ENCODE measurements at regions not wholly inside any gene's neighbourhood (a gene's known extent, or its start where the extent isn't known, plus 50 kb on each side); places are given as distances from the start of the nearest gene placed in this dataset.

DNA sequence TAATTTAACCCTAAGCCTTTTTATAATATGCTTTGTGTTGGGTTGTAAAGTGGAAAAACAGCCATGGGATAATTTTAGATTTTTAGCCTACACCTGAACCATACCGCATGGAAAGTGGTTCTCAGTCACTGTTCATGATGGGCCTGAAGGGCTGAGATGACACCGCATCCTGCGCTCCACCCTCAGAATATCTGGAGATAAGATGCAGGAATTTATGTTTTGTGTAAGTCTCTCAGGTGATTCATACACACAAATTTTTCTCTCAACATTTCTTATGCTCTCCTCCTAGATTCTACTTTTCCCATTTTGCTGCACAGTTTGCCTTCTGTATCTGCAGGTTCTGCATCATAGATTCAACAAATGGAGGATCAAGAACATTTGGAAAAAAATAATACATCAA lies 191.3 kb upstream of the PHACTR1 start:
- Histone ChIP-seq H3K4me3 (ENCODE audit: low read depth, low read length) (no peak overlapping the region), H3K27ac (ENCODE audit: insufficient read depth, low read length, poor library complexity, severe bottlenecking) (no peak overlapping the region), H3K27me3 (ENCODE audit: control insufficient read depth, insufficient read depth, low read length) (peaks cover 6% of the 10 kb centered on the region), H3K36me3 (ENCODE audit: control insufficient read depth, insufficient read depth, low read length) (no peaks in the 10 kb centered on the region), H3K4me1 (ENCODE audit: control insufficient read depth, insufficient read depth, low read length, poor library complexity, severe bottlenecking) (no peaks in the 10 kb centered on the region), H3K9me3 (ENCODE audit: control insufficient read depth in 2 of 2, low read length in 2 of 2) (no peaks in the 10 kb centered on the region)
- Mint-ChIP-seq H3K4me3 (no peak overlapping the region), H3K27me3 (peaks cover 10% of the 10 kb centered on the region), H3K27ac (no peak overlapping the region), H3K36me3 (no peaks in the 10 kb centered on the region), H3K9me3 (peaks cover 0 to 6% (median 2%) of the 10 kb centered on the region in 7 donors), H3K4me1 (no peaks in the 10 kb centered on the region)
- DNase-seq = no peak
- no peak for ATAC-seq (ENCODE audit: low read depth in 2 of 2)

DNA sequence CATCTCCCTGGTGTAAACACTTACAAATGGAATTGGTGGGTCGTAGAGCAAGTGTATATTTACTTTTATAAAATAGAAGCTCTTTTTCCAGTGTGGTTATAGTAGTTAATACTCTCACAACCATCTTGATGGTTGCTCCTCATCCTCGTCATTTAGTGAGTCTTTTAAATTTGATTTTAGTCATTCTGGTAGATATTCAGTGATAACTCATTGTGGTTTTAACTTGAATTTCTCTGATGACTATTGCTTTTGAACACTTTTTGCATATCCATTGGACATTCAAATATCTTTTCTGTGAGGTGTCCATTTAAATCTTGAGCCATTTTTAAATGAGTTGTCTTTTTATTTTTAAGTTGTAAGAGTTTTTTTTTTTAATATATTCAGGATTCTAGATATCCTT lies 189.2 kb upstream of the PHACTR1 start:
- no peak for ATAC-seq (ENCODE audit: low read depth in 2 of 2)
- peaks cover 10% of the 10 kb centered on the region for H3K27me3 Mint-ChIP-seq
- Histone ChIP-seq H3K4me1 (ENCODE audit: control insufficient read depth, insufficient read depth, low read length, poor library complexity, severe bottlenecking) (no peaks in the 10 kb centered on the region), H3K27ac (ENCODE audit: insufficient read depth, low read length, poor library complexity, severe bottlenecking) (no peak overlapping the region), H3K27me3 (ENCODE audit: control insufficient read depth, insufficient read depth, low read length) (peaks cover 6% of the 10 kb centered on the region), H3K9me3 (ENCODE audit: control insufficient read depth in 2 of 2, low read length in 2 of 2) (no peaks in the 10 kb centered on the region), H3K4me3 (ENCODE audit: low read depth, low read length) (no peak overlapping the region), H3K36me3 (ENCODE audit: control insufficient read depth, insufficient read depth, low read length) (no peaks in the 10 kb centered on the region)
- H3K27ac Mint-ChIP-seq = no peak overlapping the region
- no peak overlapping the region for H3K4me3 Mint-ChIP-seq
- peaks cover 0 to 6% (median 2%) of the 10 kb centered on the region in 7 donors for H3K9me3 Mint-ChIP-seq
- H3K4me1 Mint-ChIP-seq = no peaks in the 10 kb centered on the region
- no peaks in the 10 kb centered on the region for H3K36me3 Mint-ChIP-seq
- no peak for DNase-seq

DNA sequence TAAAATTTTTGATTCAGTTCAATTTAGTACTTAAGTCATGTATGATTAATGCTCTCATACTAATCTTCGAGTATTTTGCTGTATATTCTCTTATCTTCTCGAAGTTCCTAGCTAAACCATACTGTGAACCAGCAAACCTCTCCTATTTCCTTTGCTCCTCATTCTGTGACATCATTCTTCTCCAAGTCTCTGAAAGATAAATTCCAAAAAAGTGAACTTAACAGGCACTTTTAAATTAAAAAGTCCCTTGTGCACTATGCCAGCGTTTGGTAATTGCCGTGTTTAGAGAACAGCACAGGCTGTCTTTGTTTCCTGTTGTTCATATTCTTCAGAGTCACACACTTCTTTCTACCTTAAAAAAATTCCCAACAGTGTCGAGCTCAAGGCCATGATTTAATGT lies 188.4 kb upstream of the PHACTR1 start:
- H3K27ac Mint-ChIP-seq = no peak overlapping the region
- no peaks in the 10 kb centered on the region for H3K36me3 Mint-ChIP-seq
- DNase-seq = no peak
- no peaks in the 10 kb centered on the region for H3K4me1 ChIP-seq (ENCODE audit: control insufficient read depth, insufficient read depth, low read length, poor library complexity, severe bottlenecking)
- H3K27me3 ChIP-seq (ENCODE audit: control insufficient read depth, insufficient read depth, low read length) = peaks cover 6% of the 10 kb centered on the region
- peaks cover 6% of the 10 kb centered on the region for H3K27me3 Mint-ChIP-seq
- H3K36me3 ChIP-seq (ENCODE audit: control insufficient read depth, insufficient read depth, low read length) = no peaks in the 10 kb centered on the region
- H3K9me3 ChIP-seq (ENCODE audit: control insufficient read depth in 2 of 2, low read length in 2 of 2) = no peaks in the 10 kb centered on the region
- H3K4me3 Mint-ChIP-seq = no peak overlapping the region
- no peaks in the 10 kb centered on the region for H3K4me1 Mint-ChIP-seq
- no peak overlapping the region for H3K27ac ChIP-seq (ENCODE audit: insufficient read depth, low read length, poor library complexity, severe bottlenecking)
- ATAC-seq (ENCODE audit: low read depth in 2 of 2) = no peak
- no peak overlapping the region for H3K4me3 ChIP-seq (ENCODE audit: low read depth, low read length)
- H3K9me3 Mint-ChIP-seq = peaks cover 0 to 6% (median 2%) of the 10 kb centered on the region in 7 donors

DNA sequence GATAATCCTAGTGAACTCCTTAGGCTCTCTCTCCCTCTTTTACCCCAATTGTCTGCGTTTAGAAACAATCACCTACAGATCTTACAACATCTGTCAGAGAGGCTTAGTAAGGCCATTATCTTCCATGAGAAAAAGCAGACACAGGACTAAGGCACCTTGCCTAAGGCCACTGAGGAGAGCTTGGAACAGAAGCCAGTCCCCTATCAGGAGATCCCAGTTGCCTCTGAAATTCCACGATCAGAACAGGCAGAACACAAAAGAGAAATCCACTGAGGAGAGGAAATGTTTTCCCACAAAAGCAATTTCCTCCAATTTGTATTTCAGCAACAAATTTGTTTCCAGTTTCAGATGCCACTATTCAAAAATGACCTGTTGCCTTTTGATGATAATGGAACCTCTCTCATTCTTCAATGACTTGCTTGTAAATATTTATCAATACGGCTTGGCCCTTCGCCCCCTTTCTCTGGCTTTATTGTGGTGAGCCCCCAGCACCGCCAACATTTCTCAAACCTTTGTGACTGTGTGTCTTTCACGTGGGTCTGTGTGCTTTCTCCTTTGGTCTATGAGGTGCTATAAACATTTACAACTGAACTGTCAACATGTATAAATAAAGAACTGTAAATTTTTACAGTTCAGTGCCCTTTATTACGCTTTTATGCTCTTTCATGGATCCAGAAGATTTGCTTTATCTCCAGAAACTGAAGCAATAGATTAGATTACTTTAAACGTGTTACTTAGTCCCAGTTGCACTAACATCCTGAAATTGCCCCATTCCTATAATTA lies 187.8 kb upstream of the PHACTR1 start:
- peaks cover 6% of the 10 kb centered on the region for H3K27me3 Mint-ChIP-seq
- no peak overlapping the region for H3K4me3 Mint-ChIP-seq
- DNase-seq (no peak), ATAC-seq (ENCODE audit: low read depth in 2 of 2) (no peak)
- H3K9me3 Mint-ChIP-seq = peaks cover 0 to 6% (median 1%) of the 10 kb centered on the region in 7 donors
- Histone ChIP-seq H3K36me3 (ENCODE audit: control insufficient read depth, insufficient read depth, low read length) (no peaks in the 10 kb centered on the region), H3K9me3 (ENCODE audit: control insufficient read depth in 2 of 2, low read length in 2 of 2) (no peaks in the 10 kb centered on the region), H3K27me3 (ENCODE audit: control insufficient read depth, insufficient read depth, low read length) (peaks cover 6% of the 10 kb centered on the region), H3K4me3 (ENCODE audit: low read depth, low read length) (no peak overlapping the region), H3K27ac (ENCODE audit: insufficient read depth, low read length, poor library complexity, severe bottlenecking) (no peak overlapping the region), H3K4me1 (ENCODE audit: control insufficient read depth, insufficient read depth, low read length, poor library complexity, severe bottlenecking) (no peaks in the 10 kb centered on the region)
- no peak overlapping the region for H3K27ac Mint-ChIP-seq
- H3K4me1 Mint-ChIP-seq = no peaks in the 10 kb centered on the region
- no peaks in the 10 kb centered on the region for H3K36me3 Mint-ChIP-seq

DNA sequence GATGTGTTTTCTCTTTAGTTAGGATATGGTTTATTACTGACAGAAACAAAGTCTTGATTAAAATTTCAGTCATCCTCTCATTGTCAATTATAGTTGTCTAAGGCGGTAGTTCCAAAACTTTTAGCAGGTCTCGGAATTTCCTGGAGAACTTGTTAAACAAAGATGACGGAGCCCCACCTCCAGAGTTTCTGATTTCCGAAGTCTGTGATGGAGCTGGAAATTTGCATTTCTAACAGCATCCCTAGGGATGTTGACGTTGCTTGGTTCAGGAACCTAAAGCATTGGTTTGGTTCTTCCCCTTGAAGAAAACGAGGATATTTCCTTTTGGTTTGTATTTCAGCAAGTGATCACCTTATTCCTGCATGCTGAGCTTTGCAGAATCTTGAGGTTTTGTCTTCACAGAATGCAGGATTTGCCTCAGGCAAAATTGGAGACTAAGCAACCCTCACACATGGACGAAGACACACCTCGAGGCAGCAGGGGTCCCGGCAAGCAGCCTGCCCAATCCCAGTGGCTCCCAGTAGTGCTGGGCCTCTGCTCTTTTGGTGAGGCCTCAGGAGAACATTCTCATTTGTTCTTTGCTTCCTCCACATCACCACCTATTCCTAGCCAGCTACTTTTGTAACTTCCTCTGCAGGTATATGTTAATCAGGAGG lies 187.1 kb upstream of the PHACTR1 start:
- Histone ChIP-seq H3K4me1 (ENCODE audit: control insufficient read depth, insufficient read depth, low read length, poor library complexity, severe bottlenecking) (no peaks in the 10 kb centered on the region), H3K9me3 (ENCODE audit: control insufficient read depth in 2 of 2, low read length in 2 of 2) (no peaks in the 10 kb centered on the region), H3K36me3 (ENCODE audit: control insufficient read depth, insufficient read depth, low read length) (no peaks in the 10 kb centered on the region), H3K4me3 (ENCODE audit: low read depth, low read length) (no peak overlapping the region), H3K27me3 (ENCODE audit: control insufficient read depth, insufficient read depth, low read length) (peaks cover 3% of the 10 kb centered on the region), H3K27ac (ENCODE audit: insufficient read depth, low read length, poor library complexity, severe bottlenecking) (no peak overlapping the region)
- no peaks in the 10 kb centered on the region for H3K36me3 Mint-ChIP-seq
- DNase-seq (no peak), ATAC-seq (ENCODE audit: low read depth in 2 of 2) (no peak)
- no peak overlapping the region for H3K4me3 Mint-ChIP-seq
- H3K9me3 Mint-ChIP-seq = peaks cover 0 to 6% (median 0%) of the 10 kb centered on the region in 7 donors
- H3K27ac Mint-ChIP-seq = no peak overlapping the region
- H3K27me3 Mint-ChIP-seq = peaks cover 6% of the 10 kb centered on the region
- H3K4me1 Mint-ChIP-seq = no peaks in the 10 kb centered on the region

DNA sequence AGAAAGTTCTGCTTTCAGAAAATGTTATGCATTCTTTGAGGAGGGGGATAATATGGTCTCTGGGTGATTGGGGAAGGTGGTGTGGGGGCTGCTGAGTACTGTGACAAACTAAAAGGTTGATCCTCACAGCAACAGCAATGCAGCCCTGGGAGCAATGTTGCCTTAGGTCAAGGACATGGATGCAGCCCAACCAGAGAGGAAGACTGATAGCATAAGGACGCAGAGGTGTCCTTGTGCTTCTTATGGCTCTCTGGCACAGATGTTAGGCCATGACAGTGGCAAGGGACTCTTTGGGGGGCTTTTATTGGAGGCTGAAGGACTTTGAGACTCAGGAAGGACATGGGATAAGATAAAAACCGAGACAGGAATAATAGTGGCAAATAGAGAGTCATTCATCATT lies 186.2 kb upstream of the PHACTR1 start:
- peaks cover 3% of the 10 kb centered on the region for H3K27me3 ChIP-seq (ENCODE audit: control insufficient read depth, insufficient read depth, low read length)
- Mint-ChIP-seq H3K27ac (no peak overlapping the region), H3K4me1 (no peaks in the 10 kb centered on the region), H3K4me3 (no peak overlapping the region), H3K9me3 (peaks cover 0 to 6% (median 0%) of the 10 kb centered on the region in 7 donors), H3K27me3 (peaks cover 6% of the 10 kb centered on the region), H3K36me3 (no peaks in the 10 kb centered on the region)
- no peaks in the 10 kb centered on the region for H3K4me1 ChIP-seq (ENCODE audit: control insufficient read depth, insufficient read depth, low read length, poor library complexity, severe bottlenecking)
- no peaks in the 10 kb centered on the region for H3K36me3 ChIP-seq (ENCODE audit: control insufficient read depth, insufficient read depth, low read length)
- ATAC-seq (ENCODE audit: low read depth in 2 of 2) (no peak), DNase-seq (no peak)
- no peak overlapping the region for H3K4me3 ChIP-seq (ENCODE audit: low read depth, low read length)
- no peak overlapping the region for H3K27ac ChIP-seq (ENCODE audit: insufficient read depth, low read length, poor library complexity, severe bottlenecking)
- no peaks in the 10 kb centered on the region for H3K9me3 ChIP-seq (ENCODE audit: control insufficient read depth in 2 of 2, low read length in 2 of 2)

DNA sequence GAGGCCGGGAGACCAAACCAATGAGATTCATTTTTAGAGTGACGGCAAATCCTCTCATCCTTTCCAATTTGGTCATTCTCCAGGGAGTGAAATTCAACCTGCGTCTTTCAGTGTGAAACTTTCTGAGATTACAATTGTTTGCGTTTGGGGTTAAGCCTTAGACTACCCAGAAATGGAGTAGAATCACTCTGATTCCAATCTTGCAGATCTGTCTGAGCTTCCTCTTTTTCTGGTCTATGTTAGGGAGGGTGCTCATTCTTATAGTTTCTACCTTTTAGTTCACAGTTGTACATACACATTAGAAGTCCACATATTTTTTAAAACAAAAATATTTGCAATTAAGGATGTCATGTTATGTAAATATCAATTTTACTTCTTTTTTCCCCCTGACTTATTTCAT lies 183.0 kb upstream of the PHACTR1 start:
- H3K4me3 Mint-ChIP-seq = no peak overlapping the region
- peaks cover under 1% of the 10 kb centered on the region for H3K27me3 Mint-ChIP-seq
- no peak for ATAC-seq (ENCODE audit: low read depth in 2 of 2)

More for the DNA sequence above, 183.0 kb upstream of the PHACTR1 start:
- Mint-ChIP-seq H3K27ac (no peak overlapping the region), H3K36me3 (no peaks in the 10 kb centered on the region), H3K9me3 (peaks cover 0 to 4% (median 0%) of the 10 kb centered on the region in 7 donors), H3K4me1 (no peaks in the 10 kb centered on the region)
- no peak overlapping the region for H3K4me3 ChIP-seq (ENCODE audit: low read depth, low read length)
- no peak for DNase-seq
- H3K36me3 ChIP-seq (ENCODE audit: control insufficient read depth, insufficient read depth, low read length) = no peaks in the 10 kb centered on the region
- H3K4me1 ChIP-seq (ENCODE audit: control insufficient read depth, insufficient read depth, low read length, poor library complexity, severe bottlenecking) = no peaks in the 10 kb centered on the region
- H3K27me3 ChIP-seq (ENCODE audit: control insufficient read depth, insufficient read depth, low read length) = peaks cover 2% of the 10 kb centered on the region
- no peaks in the 10 kb centered on the region for H3K9me3 ChIP-seq (ENCODE audit: control insufficient read depth in 2 of 2, low read length in 2 of 2)
- no peak overlapping the region for H3K27ac ChIP-seq (ENCODE audit: insufficient read depth, low read length, poor library complexity, severe bottlenecking)
